WTC11 (cell line): ENCODE measurements at regions not wholly inside any gene's neighbourhood (a gene's known extent, or its start where the extent isn't known, plus 50 kb on each side); places are given as distances from the start of the nearest gene placed in this dataset.

ENCODE experiments used
- CREB1 ChIP-seq: sonication (generic); formaldehyde crosslinking; IDR thresholded peaks from 2 replicates; pipeline ENCODE4 v1.8.0; 2023; ENCODE audit warnings: mild to moderate bottlenecking, missing genetic modification reagents
- CTCF ChIP-seq: fragments of 200-600 bp; IDR thresholded peaks from 2 replicates; pipeline ENCODE4 v1.8.0; 2022; ENCODE audit warnings: antibody characterized with exemption
- NFE2L1 ChIP-seq: sonication (generic); formaldehyde crosslinking; IDR thresholded peaks from 2 replicates; pipeline ENCODE4 v1.8.1; 2023; ENCODE audit warnings: missing genetic modification reagents
- TP53 ChIP-seq: sonication (generic); formaldehyde crosslinking; IDR thresholded peaks from 2 replicates; pipeline ENCODE4 v1.8.1; 2023; ENCODE audit warnings: mild to moderate bottlenecking, missing genetic modification reagents
- ZBTB21 ChIP-seq: sonication (generic); formaldehyde crosslinking; IDR thresholded peaks from 2 replicates; pipeline ENCODE4 v1.8.1; 2023; ENCODE audit warnings: mild to moderate bottlenecking, missing genetic modification reagents, borderline replicate concordance

GRCh38 chr2:38432820-38433606 lies 55.9 kb upstream of the ATL2 start:
- no peak for TF ChIP-seq CTCF
- no peak for TF ChIP-seq ZBTB21 (CRISPR knock-in tag)
- no peak for TF ChIP-seq NFE2L1 (CRISPR knock-in tag)
- no peak for TF ChIP-seq CREB1 (CRISPR knock-in tag)
- no peak for TF ChIP-seq TP53 (CRISPR knock-in tag)
